Memory B cell (primary cell): ENCODE measurements at regions not wholly inside any gene's neighbourhood (a gene's known extent, or its start where the extent isn't known, plus 50 kb on each side); places are given as distances from the start of the nearest gene placed in this dataset.

Experiments
- ATAC-seq: fragments of 150-1000 bp; cut with Tn5 transposase; 2 replicates; pipeline ENCODE4 v1.10.0; 2021; ENCODE audit warnings: low read depth, mild to moderate bottlenecking, moderate library complexity
- DNase-seq, 2 donors: peaks; one replicate each; pipeline ENCODE4 v3.0.0; 2022; ENCODE audit warnings: low spot score in 2 of 2
- H3K27ac Mint-ChIP-seq: one replicate; pipeline ENCODE4 v1.8.0; 2022; ENCODE audit warnings: mild to moderate bottlenecking, moderate library complexity, mixed read lengths
- H3K27me3 Mint-ChIP-seq: one replicate; pipeline ENCODE4 v1.8.0; 2022; ENCODE audit warnings: mixed read lengths
- H3K36me3 Mint-ChIP-seq: one replicate; pipeline ENCODE4 v1.8.0; 2022; ENCODE audit warnings: mild to moderate bottlenecking, mixed read lengths
- H3K4me1 Mint-ChIP-seq: one replicate; pipeline ENCODE4 v1.8.0; 2022; ENCODE audit warnings: mixed read lengths
- H3K4me3 Mint-ChIP-seq: one replicate; pipeline ENCODE4 v1.8.0; 2022; ENCODE audit warnings: mild to moderate bottlenecking, moderate library complexity, mixed read lengths
- H3K9me3 Mint-ChIP-seq: one replicate; pipeline ENCODE4 v1.8.0; 2022; ENCODE audit warnings: mixed read lengths

- no peaks in the 10 kb centered on the region for H3K9me3 Mint-ChIP-seq
- ATAC-seq, result no peak
- no peaks in the 10 kb centered on the region for H3K36me3 Mint-ChIP-seq
- H3K4me3 Mint-ChIP-seq, result no peak overlapping the region
- DNase-seq, result no peak
- H3K4me1 Mint-ChIP-seq, result peaks cover 3% of the 10 kb centered on the region
- no peaks in the 10 kb centered on the region for H3K27me3 Mint-ChIP-seq
- H3K27ac Mint-ChIP-seq, result no peak overlapping the region
Observed at GRCh38 chr13:71274923-71275608, 591.9 kb downstream of the DACH1 start.

- DNase-seq, result no peak
- no peak overlapping the region for H3K4me3 Mint-ChIP-seq
- peaks cover 2% of the 10 kb centered on the region for H3K27me3 Mint-ChIP-seq
- no peaks in the 10 kb centered on the region for H3K36me3 Mint-ChIP-seq
- H3K9me3 Mint-ChIP-seq, result no peaks in the 10 kb centered on the region
- no peak for ATAC-seq
- no peaks in the 10 kb centered on the region for H3K4me1 Mint-ChIP-seq
- no peak overlapping the region for H3K27ac Mint-ChIP-seq
Observed at GRCh38 chr13:71261256-71261655, 605.7 kb downstream of the DACH1 start.

- no peak overlapping the region for H3K27ac Mint-ChIP-seq
- no peaks in the 10 kb centered on the region for H3K36me3 Mint-ChIP-seq
- peaks cover 2% of the 10 kb centered on the region for H3K27me3 Mint-ChIP-seq
- DNase-seq (no peak), ATAC-seq (no peak)
- no peaks in the 10 kb centered on the region for H3K4me1 Mint-ChIP-seq
- no peaks in the 10 kb centered on the region for H3K9me3 Mint-ChIP-seq
- no peak overlapping the region for H3K4me3 Mint-ChIP-seq
Observed at GRCh38 chr13:71260246-71260645, 606.8 kb downstream of the DACH1 start.

- ATAC-seq (no peak), DNase-seq (no peak)
- no peak overlapping the region for H3K27ac Mint-ChIP-seq
- no peaks in the 10 kb centered on the region for H3K27me3 Mint-ChIP-seq
- no peaks in the 10 kb centered on the region for H3K9me3 Mint-ChIP-seq
- no peaks in the 10 kb centered on the region for H3K4me1 Mint-ChIP-seq
- H3K4me3 Mint-ChIP-seq, result no peak overlapping the region
- no peaks in the 10 kb centered on the region for H3K36me3 Mint-ChIP-seq
Observed at GRCh38 chr13:71255633-71256032, 611.4 kb downstream of the DACH1 start.

- no peak overlapping the region for H3K27ac Mint-ChIP-seq
- no peaks in the 10 kb centered on the region for H3K27me3 Mint-ChIP-seq
- no peak for ATAC-seq
Observed at GRCh38 chr13:71254384-71254783, 612.6 kb downstream of the DACH1 start.

GRCh38 chr13:71252184-71252704 is 614.8 kb downstream of the DACH1 start:
- Mint-ChIP-seq H3K4me3 (no peak overlapping the region), H3K36me3 (no peaks in the 10 kb centered on the region), H3K9me3 (no peaks in the 10 kb centered on the region), H3K4me1 (no peaks in the 10 kb centered on the region), H3K27ac (no peak overlapping the region), H3K27me3 (no peaks in the 10 kb centered on the region)
- ATAC-seq (no peak), DNase-seq (no peak)

More at GRCh38 chr13:71254384-71254783, 612.6 kb downstream of the DACH1 start:
- no peak for DNase-seq
- H3K4me3 Mint-ChIP-seq, result no peak overlapping the region
- no peaks in the 10 kb centered on the region for H3K9me3 Mint-ChIP-seq
- H3K36me3 Mint-ChIP-seq, result no peaks in the 10 kb centered on the region
- no peaks in the 10 kb centered on the region for H3K4me1 Mint-ChIP-seq

GRCh38 chr13:71251292-71251951 is 615.6 kb downstream of the DACH1 start:
- Mint-ChIP-seq H3K36me3 (no peaks in the 10 kb centered on the region), H3K4me1 (no peaks in the 10 kb centered on the region), H3K27me3 (no peaks in the 10 kb centered on the region), H3K9me3 (no peaks in the 10 kb centered on the region), H3K27ac (no peak overlapping the region), H3K4me3 (no peak overlapping the region)
- no peak for ATAC-seq
- DNase-seq, result no peak

GRCh38 chr13:71249011-71249410 is 618.0 kb downstream of the DACH1 start:
- Mint-ChIP-seq H3K4me1 (no peaks in the 10 kb centered on the region), H3K36me3 (no peaks in the 10 kb centered on the region), H3K4me3 (no peak overlapping the region), H3K9me3 (no peaks in the 10 kb centered on the region), H3K27me3 (no peaks in the 10 kb centered on the region), H3K27ac (no peak overlapping the region)
- ATAC-seq, result no peak
- DNase-seq, result no peak

- Mint-ChIP-seq H3K9me3 (no peaks in the 10 kb centered on the region), H3K4me1 (no peaks in the 10 kb centered on the region), H3K27ac (no peak overlapping the region), H3K4me3 (no peak overlapping the region), H3K27me3 (no peaks in the 10 kb centered on the region), H3K36me3 (no peaks in the 10 kb centered on the region)
- DNase-seq (no peak), ATAC-seq (no peak)
Observed at GRCh38 chr13:71244161-71244560, 622.8 kb downstream of the DACH1 start.

- H3K9me3 Mint-ChIP-seq, result no peaks in the 10 kb centered on the region
- no peak overlapping the region for H3K27ac Mint-ChIP-seq
- ATAC-seq, result no peak
- no peak for DNase-seq
- no peaks in the 10 kb centered on the region for H3K4me1 Mint-ChIP-seq
- H3K36me3 Mint-ChIP-seq, result no peaks in the 10 kb centered on the region
- no peak overlapping the region for H3K4me3 Mint-ChIP-seq
- no peaks in the 10 kb centered on the region for H3K27me3 Mint-ChIP-seq
Observed at GRCh38 chr13:71242201-71242600, 624.8 kb downstream of the DACH1 start.

- H3K9me3 Mint-ChIP-seq, result no peaks in the 10 kb centered on the region
- no peaks in the 10 kb centered on the region for H3K4me1 Mint-ChIP-seq
- ATAC-seq (no peak), DNase-seq (no peak)
- no peaks in the 10 kb centered on the region for H3K27me3 Mint-ChIP-seq
- no peak overlapping the region for H3K4me3 Mint-ChIP-seq
- no peak overlapping the region for H3K27ac Mint-ChIP-seq
- H3K36me3 Mint-ChIP-seq, result no peaks in the 10 kb centered on the region
Observed at GRCh38 chr13:71240911-71241310, 626.1 kb downstream of the DACH1 start.

- no peaks in the 10 kb centered on the region for H3K36me3 Mint-ChIP-seq
- ATAC-seq, result no peak
- no peak for DNase-seq
- H3K9me3 Mint-ChIP-seq, result no peaks in the 10 kb centered on the region
- no peaks in the 10 kb centered on the region for H3K27me3 Mint-ChIP-seq
- H3K4me1 Mint-ChIP-seq, result no peaks in the 10 kb centered on the region
- no peak overlapping the region for H3K27ac Mint-ChIP-seq
- no peak overlapping the region for H3K4me3 Mint-ChIP-seq
Observed at GRCh38 chr13:71237332-71237731, 629.7 kb downstream of the DACH1 start.

GRCh38 chr13:71219698-71220415 is 647.1 kb downstream of the DACH1 start:
- no peak for ATAC-seq
- Mint-ChIP-seq H3K36me3 (no peaks in the 10 kb centered on the region), H3K4me1 (no peaks in the 10 kb centered on the region), H3K27me3 (no peaks in the 10 kb centered on the region), H3K9me3 (no peaks in the 10 kb centered on the region), H3K27ac (no peak overlapping the region), H3K4me3 (no peak overlapping the region)
- no peak for DNase-seq

- Mint-ChIP-seq H3K4me1 (no peaks in the 10 kb centered on the region), H3K36me3 (no peaks in the 10 kb centered on the region), H3K9me3 (peaks cover 1% of the 10 kb centered on the region), H3K4me3 (no peak overlapping the region), H3K27ac (no peak overlapping the region), H3K27me3 (no peaks in the 10 kb centered on the region)
- no peak for DNase-seq
- no peak for ATAC-seq
Observed at GRCh38 chr13:71218960-71219359, 648.0 kb downstream of the DACH1 start.
